ENCODE measurements at regions not wholly inside any gene's neighbourhood (a gene's known extent, or its start where the extent isn't known, plus 50 kb on each side); places are given as distances from the start of the nearest gene placed in this dataset.

DNA sequence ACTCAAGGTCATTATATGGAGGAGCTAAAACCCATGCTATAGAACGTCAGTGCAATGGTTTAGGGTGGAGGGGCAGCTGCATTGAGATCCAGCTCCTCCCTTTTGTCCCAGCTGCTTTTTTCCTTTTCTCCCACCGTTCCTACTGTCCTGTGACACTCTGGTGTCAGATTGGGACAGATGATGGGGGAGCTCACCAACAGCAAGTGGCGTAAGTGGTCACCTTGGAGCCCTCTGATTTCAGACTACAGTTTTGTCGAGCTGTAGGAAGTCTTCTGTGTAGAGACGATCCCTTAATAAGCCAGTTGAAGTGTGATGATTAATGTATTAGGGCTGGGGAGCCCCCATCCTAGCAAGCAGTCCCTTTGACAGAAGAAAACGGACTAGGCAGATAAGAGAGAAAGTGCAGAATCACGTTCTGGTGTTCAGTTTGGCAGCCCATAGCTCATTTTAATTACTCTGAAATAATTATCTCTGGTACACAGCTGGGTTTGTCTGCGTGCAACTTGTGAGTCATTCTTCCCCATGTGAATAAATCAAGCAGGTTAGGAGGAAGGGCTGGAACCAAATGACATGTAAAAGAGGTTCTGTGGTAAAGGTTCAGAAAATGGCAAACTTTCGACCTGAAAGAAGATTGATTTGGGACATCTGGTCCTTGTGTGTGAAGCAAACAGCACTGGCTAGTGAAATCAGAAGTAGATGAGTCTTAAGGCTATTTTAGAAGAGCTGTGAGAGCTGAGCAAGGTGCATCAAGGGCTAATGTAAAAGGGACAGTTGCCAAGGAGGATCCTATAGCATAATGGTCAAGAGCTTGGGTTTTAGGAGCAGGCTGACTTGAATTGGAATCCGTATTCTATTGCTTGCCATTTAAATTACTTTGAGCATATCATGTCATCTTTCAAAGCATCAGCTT is 241.4 kb downstream of the EDEM1 start (continued):
- 0 out of 2 replicates have a peak, but pooled peaks have one; percentile 2 for TF ChIP-seq ZNF668 (CRISPR knock-in tag; IDR thresholded peaks at IDR 0.05)
- TF ChIP-seq NR2C2 (CRISPR knock-in tag; IDR thresholded peaks at IDR 0.05): no peak
- peak; percentile 83 for TF ChIP-seq NR2C2 (tag; IDR thresholded peaks at IDR 0.05)
- TF ChIP-seq POLR3G (IDR thresholded peaks at IDR 0.05; ENCODE audit: extremely low read depth, insufficient read length, insufficient replicate concordance): no peak
- no peak for TF ChIP-seq YBX1 (IDR thresholded peaks at IDR 0.05)
- peak; percentile 95; the same call in 1 of the 2 replicates for TF ChIP-seq EZH2 (IDR thresholded peaks at IDR 0.05; ENCODE audit: borderline replicate concordance, low read depth, low read length)
- no peak for TF ChIP-seq BRCA1 (IDR thresholded peaks at IDR 0.05)
- no peak for TF ChIP-seq BRCA1 (CRISPR knock-in tag; IDR thresholded peaks at IDR 0.05)
- TF ChIP-seq, protein P1, sequence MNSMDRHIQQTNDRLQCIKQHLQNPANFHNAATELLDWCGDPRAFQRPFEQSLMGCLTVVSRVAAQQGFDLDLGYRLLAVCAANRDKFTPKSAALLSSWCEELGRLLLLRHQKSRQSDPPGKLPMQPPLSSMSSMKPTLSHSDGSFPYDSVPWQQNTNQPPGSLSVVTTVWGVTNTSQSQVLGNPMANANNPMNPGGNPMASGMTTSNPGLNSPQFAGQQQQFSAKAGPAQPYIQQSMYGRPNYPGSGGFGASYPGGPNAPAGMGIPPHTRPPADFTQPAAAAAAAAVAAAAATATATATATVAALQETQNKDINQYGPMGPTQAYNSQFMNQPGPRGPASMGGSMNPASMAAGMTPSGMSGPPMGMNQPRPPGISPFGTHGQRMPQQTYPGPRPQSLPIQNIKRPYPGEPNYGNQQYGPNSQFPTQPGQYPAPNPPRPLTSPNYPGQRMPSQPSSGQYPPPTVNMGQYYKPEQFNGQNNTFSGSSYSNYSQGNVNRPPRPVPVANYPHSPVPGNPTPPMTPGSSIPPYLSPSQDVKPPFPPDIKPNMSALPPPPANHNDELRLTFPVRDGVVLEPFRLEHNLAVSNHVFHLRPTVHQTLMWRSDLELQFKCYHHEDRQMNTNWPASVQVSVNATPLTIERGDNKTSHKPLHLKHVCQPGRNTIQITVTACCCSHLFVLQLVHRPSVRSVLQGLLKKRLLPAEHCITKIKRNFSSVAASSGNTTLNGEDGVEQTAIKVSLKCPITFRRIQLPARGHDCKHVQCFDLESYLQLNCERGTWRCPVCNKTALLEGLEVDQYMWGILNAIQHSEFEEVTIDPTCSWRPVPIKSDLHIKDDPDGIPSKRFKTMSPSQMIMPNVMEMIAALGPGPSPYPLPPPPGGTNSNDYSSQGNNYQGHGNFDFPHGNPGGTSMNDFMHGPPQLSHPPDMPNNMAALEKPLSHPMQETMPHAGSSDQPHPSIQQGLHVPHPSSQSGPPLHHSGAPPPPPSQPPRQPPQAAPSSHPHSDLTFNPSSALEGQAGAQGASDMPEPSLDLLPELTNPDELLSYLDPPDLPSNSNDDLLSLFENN (IDR thresholded peaks at IDR 0.05; ENCODE audit: low read depth in 2 of 2, low read length in 2 of 2): peak in 1 of 2 experiments; percentile 99; a peak in 2 of 4 replicates
- TF ChIP-seq ZNF57 (CRISPR knock-in tag; IDR thresholded peaks at IDR 0.05): peak; percentile 87
- TF ChIP-seq POLR2A (conservative IDR thresholded peaks at IDR 0.05): no peak
- TF ChIP-seq ZNF3 (CRISPR knock-in tag; IDR thresholded peaks at IDR 0.05): no peak
- TF ChIP-seq MEF2D (tag; conservative IDR thresholded peaks at IDR 0.05; ENCODE audit: low read depth): peak; percentile 86
- no peak; the same call in 1 of the 2 replicates for TF ChIP-seq MYBL2 (IDR thresholded peaks at IDR 0.05; ENCODE audit: low read depth)
- TF ChIP-seq MYBL2 (CRISPR knock-in tag; IDR thresholded peaks at IDR 0.05; ENCODE audit: borderline replicate concordance): no peak
- TF ChIP-seq, protein P2, sequence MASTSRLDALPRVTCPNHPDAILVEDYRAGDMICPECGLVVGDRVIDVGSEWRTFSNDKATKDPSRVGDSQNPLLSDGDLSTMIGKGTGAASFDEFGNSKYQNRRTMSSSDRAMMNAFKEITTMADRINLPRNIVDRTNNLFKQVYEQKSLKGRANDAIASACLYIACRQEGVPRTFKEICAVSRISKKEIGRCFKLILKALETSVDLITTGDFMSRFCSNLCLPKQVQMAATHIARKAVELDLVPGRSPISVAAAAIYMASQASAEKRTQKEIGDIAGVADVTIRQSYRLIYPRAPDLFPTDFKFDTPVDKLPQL (IDR thresholded peaks at IDR 0.05; ENCODE audit: extremely low read depth, insufficient read length): no peak
- TF ChIP-seq, protein P3, sequence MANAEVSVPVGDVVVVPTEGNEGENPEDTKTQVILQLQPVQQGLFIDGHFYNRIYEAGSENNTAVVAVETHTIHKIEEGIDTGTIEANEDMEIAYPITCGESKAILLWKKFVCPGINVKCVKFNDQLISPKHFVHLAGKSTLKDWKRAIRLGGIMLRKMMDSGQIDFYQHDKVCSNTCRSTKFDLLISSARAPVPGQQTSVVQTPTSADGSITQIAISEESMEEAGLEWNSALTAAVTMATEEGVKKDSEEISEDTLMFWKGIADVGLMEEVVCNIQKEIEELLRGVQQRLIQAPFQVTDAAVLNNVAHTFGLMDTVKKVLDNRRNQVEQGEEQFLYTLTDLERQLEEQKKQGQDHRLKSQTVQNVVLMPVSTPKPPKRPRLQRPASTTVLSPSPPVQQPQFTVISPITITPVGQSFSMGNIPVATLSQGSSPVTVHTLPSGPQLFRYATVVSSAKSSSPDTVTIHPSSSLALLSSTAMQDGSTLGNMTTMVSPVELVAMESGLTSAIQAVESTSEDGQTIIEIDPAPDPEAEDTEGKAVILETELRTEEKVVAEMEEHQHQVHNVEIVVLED (CRISPR knock-in tag; IDR thresholded peaks at IDR 0.05): peak; percentile 45; the same call in 1 of the 2 replicates
- no peak for TF ChIP-seq PURB (CRISPR knock-in tag; IDR thresholded peaks at IDR 0.05; ENCODE audit: low read depth)
- no peak for TF ChIP-seq TFAM (CRISPR knock-in tag; conservative IDR thresholded peaks at IDR 0.05)
- TF ChIP-seq SETDB1 (IDR thresholded peaks at IDR 0.05; ENCODE audit: low read length): no peak
- no peak for TF ChIP-seq RBM25 (IDR thresholded peaks at IDR 0.05; ENCODE audit: low read depth, low read length, severe bottlenecking)
- peak; percentile 100 for TF ChIP-seq SMARCE1 (IDR thresholded peaks at IDR 0.05)
- peak; percentile 90 for TF ChIP-seq NFRKB (IDR thresholded peaks at IDR 0.05; ENCODE audit: low read depth)
- peak; percentile 99 for TF ChIP-seq TRIM24 (IDR thresholded peaks at IDR 0.05)
- peak; percentile 21; the same call in 1 of the 2 replicates for TF ChIP-seq ZNF384 (IDR thresholded peaks at IDR 0.05; ENCODE audit: low read depth, low read length)
